ENCODE measurements at regions not wholly inside any gene's neighbourhood (a gene's known extent, or its start where the extent isn't known, plus 50 kb on each side); places are given as distances from the start of the nearest gene placed in this dataset.

GRCh38 chr20:47931002-47931401 is 145.7 kb upstream of the SULF2 start:
- H3K4me2 ChIP-seq (ENCODE audit: low read length) = no peak overlapping the region
- H3K27me3 ChIP-seq (ENCODE audit: low read depth, low read length) = peaks cover 35% of the 10 kb centered on the region
- H3K36me3 ChIP-seq (replicated peaks; ENCODE audit: low read depth, low read length) = no peaks in the 10 kb centered on the region
- no peaks in the 10 kb centered on the region for H3K79me2 ChIP-seq (ENCODE audit: low read length)
- no peak overlapping the region for H3K9ac ChIP-seq (ENCODE audit: low read length)
- H2AFZ ChIP-seq (ENCODE audit: low read depth, low read length) = no peak overlapping the region
- H3K4me3 ChIP-seq (ENCODE audit: low read length) = no peak overlapping the region
- no peak for TF ChIP-seq EZH2phosphoT487 (IDR thresholded peaks at IDR 0.05; ENCODE audit: low read depth)
- no peak for TF ChIP-seq CTCF (IDR thresholded peaks at IDR 0.05; ENCODE audit: low read depth, low read length)
- no peaks in the 10 kb centered on the region for H4K20me1 ChIP-seq (ENCODE audit: insufficient read depth, low read length)
- no peaks in the 10 kb centered on the region for H3K9me3 ChIP-seq (ENCODE audit: insufficient read depth, low read length)
- H3K27ac ChIP-seq (ENCODE audit: low read length) = no peak overlapping the region
- H3K4me1 ChIP-seq (ENCODE audit: low read length) = no peaks in the 10 kb centered on the region

- TF ChIP-seq CTCF (IDR thresholded peaks at IDR 0.05; ENCODE audit: low read depth, low read length) (no peak), EZH2phosphoT487 (IDR thresholded peaks at IDR 0.05; ENCODE audit: low read depth) (no peak)
- no peaks in the 10 kb centered on the region for H3K4me1 ChIP-seq (ENCODE audit: low read length)
- peaks cover 35% of the 10 kb centered on the region for H3K27me3 ChIP-seq (ENCODE audit: low read depth, low read length)
- no peak overlapping the region for H2AFZ ChIP-seq (ENCODE audit: low read depth, low read length)
- no peaks in the 10 kb centered on the region for H3K79me2 ChIP-seq (ENCODE audit: low read length)
- H3K27ac ChIP-seq (ENCODE audit: low read length) = no peak overlapping the region
- H3K9ac ChIP-seq (ENCODE audit: low read length) = no peak overlapping the region
- no peak overlapping the region for H3K4me3 ChIP-seq (ENCODE audit: low read length)
- H3K36me3 ChIP-seq (replicated peaks; ENCODE audit: low read depth, low read length) = no peaks in the 10 kb centered on the region
- no peaks in the 10 kb centered on the region for H3K9me3 ChIP-seq (ENCODE audit: insufficient read depth, low read length)
- H4K20me1 ChIP-seq (ENCODE audit: insufficient read depth, low read length) = no peaks in the 10 kb centered on the region
- no peak overlapping the region for H3K4me2 ChIP-seq (ENCODE audit: low read length)
These were observed 144.3 kb upstream of the SULF2 start for GRCh38 chr20:47929368-47930115.

DNA sequence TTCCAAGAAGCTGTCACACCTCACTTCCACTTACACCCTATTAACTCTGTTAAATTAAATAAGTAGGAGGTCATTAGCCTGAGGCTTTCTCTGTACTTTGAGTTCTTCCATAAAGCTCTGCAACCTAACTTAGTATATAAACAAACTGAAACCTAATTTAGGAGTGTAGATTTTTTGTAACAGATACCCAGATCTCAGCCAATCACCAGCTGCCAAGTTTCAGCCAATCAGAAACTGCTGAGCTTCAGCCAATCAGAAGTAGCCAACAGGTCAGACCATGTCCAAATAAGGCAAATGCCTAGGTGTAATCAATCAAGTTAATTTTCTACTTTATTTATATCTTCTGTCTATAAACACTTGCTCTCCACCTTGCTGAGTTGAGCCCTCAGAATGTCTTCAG is 142.7 kb upstream of the SULF2 start:
- Histone ChIP-seq H3K36me3 (replicated peaks; ENCODE audit: low read depth, low read length) (no peaks in the 10 kb centered on the region), H3K4me1 (ENCODE audit: low read length) (no peaks in the 10 kb centered on the region), H2AFZ (ENCODE audit: low read depth, low read length) (no peak overlapping the region), H3K27ac (ENCODE audit: low read length) (no peak overlapping the region), H3K79me2 (ENCODE audit: low read length) (no peaks in the 10 kb centered on the region), H3K9me3 (ENCODE audit: insufficient read depth, low read length) (no peaks in the 10 kb centered on the region), H3K4me2 (ENCODE audit: low read length) (no peak overlapping the region), H3K27me3 (ENCODE audit: low read depth, low read length) (peaks cover 35% of the 10 kb centered on the region), H3K4me3 (ENCODE audit: low read length) (no peak overlapping the region), H4K20me1 (ENCODE audit: insufficient read depth, low read length) (no peaks in the 10 kb centered on the region), H3K9ac (ENCODE audit: low read length) (no peak overlapping the region)
- TF ChIP-seq CTCF (IDR thresholded peaks at IDR 0.05; ENCODE audit: low read depth, low read length) (no peak), EZH2phosphoT487 (IDR thresholded peaks at IDR 0.05; ENCODE audit: low read depth) (no peak)

- no peak for TF ChIP-seq CTCF (IDR thresholded peaks at IDR 0.05; ENCODE audit: low read depth, low read length)
- TF ChIP-seq EZH2phosphoT487 (IDR thresholded peaks at IDR 0.05; ENCODE audit: low read depth) = no peak
- Histone ChIP-seq H3K9ac (ENCODE audit: low read length) (no peak overlapping the region), H3K79me2 (ENCODE audit: low read length) (no peaks in the 10 kb centered on the region), H3K9me3 (ENCODE audit: insufficient read depth, low read length) (no peaks in the 10 kb centered on the region), H3K27ac (ENCODE audit: low read length) (no peak overlapping the region), H3K4me2 (ENCODE audit: low read length) (no peak overlapping the region), H3K4me1 (ENCODE audit: low read length) (no peaks in the 10 kb centered on the region), H2AFZ (ENCODE audit: low read depth, low read length) (no peak overlapping the region), H3K4me3 (ENCODE audit: low read length) (no peak overlapping the region), H3K27me3 (ENCODE audit: low read depth, low read length) (peaks cover 36% of the 10 kb centered on the region), H4K20me1 (ENCODE audit: insufficient read depth, low read length) (no peaks in the 10 kb centered on the region), H3K36me3 (replicated peaks; ENCODE audit: low read depth, low read length) (no peaks in the 10 kb centered on the region)
These were observed 142.1 kb upstream of the SULF2 start for GRCh38 chr20:47927385-47927851.
